Neural progenitor cell (in vitro differentiated cells): ENCODE measurements at regions not wholly inside any gene's neighbourhood (a gene's known extent, or its start where the extent isn't known, plus 50 kb on each side); places are given as distances from the start of the nearest gene placed in this dataset.

ENCODE experiments used
- DNase-seq: peaks from one replicate; pipeline ENCODE4 v3.0.0-alpha.2; 2016; ENCODE audit warnings: low spot score
- H2AFZ ChIP-seq: fragments of 200-600 bp; sonication (generic); replicated peaks from 2 replicates; pipeline ENCODE4 v1.6.1; 2016; ENCODE audit warnings: antibody characterized with exemption
- H3F3A ChIP-seq: fragments of 200-600 bp; sonication (generic); 2 replicates; pipeline ENCODE4 v1.6.1; 2016; ENCODE audit warnings: antibody characterized with exemption, low read depth
- H3K27ac ChIP-seq: fragments of 200-600 bp; sonication (generic); 2 replicates; pipeline ENCODE4 v1.5.1; 2016; ENCODE audit warnings: mild to moderate bottlenecking
- H3K27me3 ChIP-seq: fragments of 200-600 bp; sonication (generic); 2 replicates; pipeline ENCODE4 v1.6.1; 2016; ENCODE audit warnings: mild to moderate bottlenecking, moderate library complexity
- H3K36me3 ChIP-seq: fragments of 200-600 bp; sonication (generic); 2 replicates; pipeline ENCODE4 v1.5.1; 2016
- H3K4me1 ChIP-seq: fragments of 200-600 bp; sonication (generic); 2 replicates; pipeline ENCODE4 v1.6.1; 2016; ENCODE audit warnings: mixed run types
- H3K4me2 ChIP-seq: fragments of 200-600 bp; sonication (generic); 2 replicates; pipeline ENCODE4 v1.6.1; 2016
- H3K4me3 ChIP-seq: fragments of 200-600 bp; sonication (generic); 2 replicates; pipeline ENCODE4 v1.5.1; 2016
- H3K79me2 ChIP-seq: fragments of 200-600 bp; sonication (generic); 2 replicates; pipeline ENCODE4 v1.6.1; 2016; ENCODE audit warnings: low read depth
- H3K9ac ChIP-seq: fragments of 200-600 bp; sonication (generic); 2 replicates; pipeline ENCODE4 v1.6.1; 2016
- H3K9me3 ChIP-seq: fragments of 200-600 bp; sonication (generic); 2 replicates; pipeline ENCODE4 v1.5.1; 2016; ENCODE audit warnings: low read depth
- H4K20me1 ChIP-seq: fragments of 200-600 bp; sonication (generic); 2 replicates; pipeline ENCODE4 v1.6.1; 2016; ENCODE audit warnings: low read depth
- H3K27ac Mint-ChIP-seq: 3 replicates; pipeline ENCODE4 v1.8.0; 2021; ENCODE audit warnings: mixed read lengths
- H3K27me3 Mint-ChIP-seq: 2 replicates; pipeline ENCODE4 v1.8.0; 2022; ENCODE audit warnings: low read depth, mild to moderate bottlenecking, inconsistent platforms, moderate library complexity, mixed read lengths; ENCODE audit not compliant: insufficient read depth
- H3K36me3 Mint-ChIP-seq: 3 replicates; pipeline ENCODE4 v1.8.0; 2021; ENCODE audit warnings: mixed read lengths
- H3K4me1 Mint-ChIP-seq: 3 replicates; pipeline ENCODE4 v1.8.0; 2021; ENCODE audit warnings: mixed read lengths
- H3K4me3 Mint-ChIP-seq: 3 replicates; pipeline ENCODE4 v1.8.0; 2021; ENCODE audit warnings: mild to moderate bottlenecking, moderate library complexity, mixed read lengths
- H3K9me3 Mint-ChIP-seq: 3 replicates; pipeline ENCODE4 v1.8.0; 2020; ENCODE audit warnings: mixed read lengths
- EZH2 ChIP-seq: fragments of 200-600 bp; sonication (generic); IDR thresholded peaks from 2 replicates; pipeline ENCODE4 v1.6.1; 2017; ENCODE audit warnings: antibody characterized with exemption, mild to moderate bottlenecking, moderate library complexity
- EZH2phosphoT487 ChIP-seq: fragments of 200-600 bp; sonication (generic); IDR thresholded peaks from 2 replicates; pipeline ENCODE4 v1.6.1; 2017; ENCODE audit warnings: antibody characterized with exemption
- TF ChIP-seq, protein P1 (sequence below): fragments of 200-600 bp; sonication (generic); IDR thresholded peaks from 2 replicates; pipeline ENCODE4 v1.5.1; 2017; ENCODE audit warnings: antibody characterized with exemption, mild to moderate bottlenecking

DNA sequence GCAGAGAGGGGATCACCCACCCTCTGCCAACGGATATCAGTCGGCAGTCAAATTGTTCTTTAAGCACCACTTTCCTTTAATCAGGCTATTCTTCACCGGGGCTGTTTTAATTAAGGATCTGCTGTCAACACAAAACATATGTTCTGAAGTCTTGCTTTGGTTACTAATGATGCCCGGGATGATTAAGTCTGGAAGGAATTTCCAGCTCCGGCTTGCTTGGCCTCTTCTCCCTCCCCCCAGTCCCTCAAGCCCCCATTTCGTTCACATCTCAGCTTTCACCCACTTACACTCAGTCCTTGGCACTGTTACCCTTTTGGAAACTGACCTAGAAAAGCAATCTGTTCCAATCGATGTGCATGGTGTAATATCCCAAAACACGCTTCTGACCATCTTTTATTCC lies 74.7 kb downstream of the MSX2 start:
- H3K4me2 ChIP-seq: no peak overlapping the region
- H3K4me3 ChIP-seq: no peak overlapping the region
- Mint-ChIP-seq H3K36me3 (no peaks in the 10 kb centered on the region), H3K9me3 (peaks cover 3% of the 10 kb centered on the region), H3K27me3 (peaks cover 7% of the 10 kb centered on the region), H3K27ac (no peak overlapping the region), H3K4me3 (no peak overlapping the region), H3K4me1 (peaks cover 16% of the 10 kb centered on the region)
- DNase-seq: no peak
- H4K20me1 ChIP-seq: no peaks in the 10 kb centered on the region
- no peak overlapping the region for H3K27ac ChIP-seq
- no peaks in the 10 kb centered on the region for H3K79me2 ChIP-seq
- H2AFZ ChIP-seq: no peak overlapping the region
- peaks cover 6% of the 10 kb centered on the region for H3F3A ChIP-seq
- no peak overlapping the region for H3K9ac ChIP-seq
- H3K36me3 ChIP-seq: no peaks in the 10 kb centered on the region
- no peaks in the 10 kb centered on the region for H3K9me3 ChIP-seq
- no peaks in the 10 kb centered on the region for H3K4me1 ChIP-seq
- H3K27me3 ChIP-seq: peaks cover 4% of the 10 kb centered on the region
- no peak for TF ChIP-seq EZH2phosphoT487
- TF ChIP-seq EZH2: no peak
- TF ChIP-seq, protein P1, sequence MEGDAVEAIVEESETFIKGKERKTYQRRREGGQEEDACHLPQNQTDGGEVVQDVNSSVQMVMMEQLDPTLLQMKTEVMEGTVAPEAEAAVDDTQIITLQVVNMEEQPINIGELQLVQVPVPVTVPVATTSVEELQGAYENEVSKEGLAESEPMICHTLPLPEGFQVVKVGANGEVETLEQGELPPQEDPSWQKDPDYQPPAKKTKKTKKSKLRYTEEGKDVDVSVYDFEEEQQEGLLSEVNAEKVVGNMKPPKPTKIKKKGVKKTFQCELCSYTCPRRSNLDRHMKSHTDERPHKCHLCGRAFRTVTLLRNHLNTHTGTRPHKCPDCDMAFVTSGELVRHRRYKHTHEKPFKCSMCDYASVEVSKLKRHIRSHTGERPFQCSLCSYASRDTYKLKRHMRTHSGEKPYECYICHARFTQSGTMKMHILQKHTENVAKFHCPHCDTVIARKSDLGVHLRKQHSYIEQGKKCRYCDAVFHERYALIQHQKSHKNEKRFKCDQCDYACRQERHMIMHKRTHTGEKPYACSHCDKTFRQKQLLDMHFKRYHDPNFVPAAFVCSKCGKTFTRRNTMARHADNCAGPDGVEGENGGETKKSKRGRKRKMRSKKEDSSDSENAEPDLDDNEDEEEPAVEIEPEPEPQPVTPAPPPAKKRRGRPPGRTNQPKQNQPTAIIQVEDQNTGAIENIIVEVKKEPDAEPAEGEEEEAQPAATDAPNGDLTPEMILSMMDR: no peak

DNA sequence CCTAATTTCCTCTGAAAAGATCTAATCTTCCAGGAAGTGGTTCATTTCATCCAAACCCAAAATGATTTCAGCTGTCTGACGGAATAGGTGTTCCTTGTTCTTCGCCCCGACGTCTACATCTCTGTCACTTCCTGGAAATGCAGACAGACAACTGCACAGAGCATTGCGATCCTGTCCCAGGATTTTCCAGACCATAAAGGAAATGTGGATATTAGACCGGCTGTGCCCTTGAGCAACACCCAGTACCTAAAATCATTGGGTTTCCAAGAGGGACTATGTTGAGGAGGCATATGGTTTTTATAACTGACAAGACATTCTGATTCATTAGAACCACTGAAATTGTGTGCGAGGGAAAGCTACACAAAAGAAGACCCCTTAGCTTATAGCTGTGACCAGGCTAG lies 74.2 kb downstream of the MSX2 start:
- Mint-ChIP-seq H3K27me3 (peaks cover 7% of the 10 kb centered on the region), H3K4me1 (peaks cover 19% of the 10 kb centered on the region), H3K27ac (no peak overlapping the region), H3K36me3 (no peaks in the 10 kb centered on the region), H3K9me3 (no peaks in the 10 kb centered on the region), H3K4me3 (no peak overlapping the region)
- Histone ChIP-seq H3K79me2 (no peaks in the 10 kb centered on the region), H4K20me1 (no peaks in the 10 kb centered on the region), H3K9me3 (no peaks in the 10 kb centered on the region), H3K9ac (no peak overlapping the region), H3K36me3 (no peaks in the 10 kb centered on the region), H3K27ac (no peak overlapping the region), H3K4me1 (no peaks in the 10 kb centered on the region), H3K27me3 (peaks cover 7% of the 10 kb centered on the region), H3K4me3 (no peak overlapping the region), H2AFZ (no peak overlapping the region), H3K4me2 (no peak overlapping the region), H3F3A (peaks cover 6% of the 10 kb centered on the region)
- no peak for DNase-seq
- no peak for TF ChIP-seq EZH2
- TF ChIP-seq, protein P1: no peak
- TF ChIP-seq EZH2phosphoT487: no peak

DNA sequence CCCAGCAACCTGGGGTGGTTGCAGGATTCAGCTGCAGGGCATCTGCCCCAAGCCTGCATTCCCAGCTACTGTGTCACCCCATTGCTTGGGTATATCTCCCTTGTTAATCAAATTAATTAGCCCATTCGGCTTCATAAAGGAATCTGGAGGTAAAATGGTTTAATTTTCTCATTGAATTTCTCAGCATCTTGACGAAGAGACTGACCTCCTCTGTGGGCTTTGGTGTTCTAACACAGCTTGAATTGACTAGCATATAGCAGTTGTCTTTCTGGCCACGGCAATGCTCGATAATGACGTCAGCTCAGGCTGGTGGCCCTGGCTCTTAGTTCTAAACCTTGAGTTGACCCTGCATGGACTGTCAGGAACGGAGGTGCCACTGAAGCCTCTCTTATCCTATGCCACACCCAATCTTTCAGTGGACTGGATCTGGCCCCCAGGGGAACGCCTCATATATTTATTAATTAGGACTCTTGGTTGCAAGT lies 72.4 kb downstream of the MSX2 start:
- Histone ChIP-seq H3K36me3 (no peaks in the 10 kb centered on the region), H3K9me3 (no peaks in the 10 kb centered on the region), H3K27ac (no peak overlapping the region), H3F3A (peaks cover 6% of the 10 kb centered on the region), H4K20me1 (no peaks in the 10 kb centered on the region), H3K79me2 (no peaks in the 10 kb centered on the region), H3K9ac (no peak overlapping the region), H3K27me3 (peaks cover 16% of the 10 kb centered on the region), H3K4me1 (no peaks in the 10 kb centered on the region), H3K4me3 (no peak overlapping the region), H3K4me2 (no peak overlapping the region), H2AFZ (no peak overlapping the region)
- Mint-ChIP-seq H3K36me3 (no peaks in the 10 kb centered on the region), H3K9me3 (no peaks in the 10 kb centered on the region), H3K27ac (no peak overlapping the region), H3K27me3 (peaks cover 7% of the 10 kb centered on the region), H3K4me1 (peaks cover 30% of the 10 kb centered on the region), H3K4me3 (no peak overlapping the region)
- DNase-seq: no peak
- TF ChIP-seq EZH2: no peak

DNA sequence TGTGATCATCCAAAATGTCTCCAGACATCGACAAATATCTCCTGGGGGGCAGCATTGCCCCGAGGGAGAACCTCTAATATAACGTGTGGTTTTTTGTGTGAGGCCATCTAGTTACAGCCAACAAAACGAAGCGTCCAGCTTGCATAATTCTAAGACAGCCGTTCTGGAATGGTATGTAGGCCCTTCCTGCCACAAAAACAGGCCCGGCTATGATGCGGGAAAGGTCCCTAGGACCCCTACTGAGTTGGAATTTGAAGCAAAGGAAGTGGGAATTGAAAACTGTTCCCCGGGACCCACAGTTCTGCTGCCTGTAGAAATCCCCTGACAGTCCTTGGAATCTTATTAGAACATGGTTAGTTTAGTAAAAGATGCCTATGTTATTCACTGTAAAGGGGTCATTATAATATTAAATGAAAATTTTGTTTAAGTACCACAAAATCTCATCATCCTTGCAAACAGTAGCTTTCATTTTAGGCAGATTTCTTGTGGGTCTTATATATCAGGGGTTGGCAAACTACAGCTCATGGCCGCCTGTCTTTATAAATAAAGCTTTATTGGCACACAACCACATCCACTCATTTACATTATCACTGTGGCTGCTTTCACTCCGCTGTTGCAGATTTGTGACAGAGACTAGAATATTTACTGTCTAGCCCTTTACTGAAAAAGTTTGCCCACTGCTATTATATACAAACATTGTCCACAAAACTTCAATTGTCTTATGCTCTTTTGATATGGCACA lies 70.7 kb downstream of the MSX2 start:
- peaks cover 6% of the 10 kb centered on the region for H3F3A ChIP-seq
- Mint-ChIP-seq H3K36me3 (no peaks in the 10 kb centered on the region), H3K4me1 (peaks cover 37% of the 10 kb centered on the region), H3K9me3 (no peaks in the 10 kb centered on the region), H3K27ac (no peak overlapping the region), H3K27me3 (peaks cover 4% of the 10 kb centered on the region), H3K4me3 (no peak overlapping the region)
- H3K4me2 ChIP-seq: no peak overlapping the region
- no peaks in the 10 kb centered on the region for H3K9me3 ChIP-seq
- no peaks in the 10 kb centered on the region for H3K36me3 ChIP-seq
- H3K9ac ChIP-seq: no peak overlapping the region
- no peak overlapping the region for H3K4me3 ChIP-seq
- H3K79me2 ChIP-seq: no peaks in the 10 kb centered on the region
- peak; percentile 49 for DNase-seq
- H3K4me1 ChIP-seq: no peaks in the 10 kb centered on the region
- peak overlapping the region; percentile 59 for H2AFZ ChIP-seq
- H4K20me1 ChIP-seq: no peaks in the 10 kb centered on the region
- H3K27ac ChIP-seq: no peak overlapping the region
- TF ChIP-seq, protein P1: no peak
- TF ChIP-seq EZH2phosphoT487 (no peak), EZH2 (no peak)
- peaks cover 16% of the 10 kb centered on the region for H3K27me3 ChIP-seq
